ENCODE measurements at regions not wholly inside any gene's neighbourhood (a gene's known extent, or its start where the extent isn't known, plus 50 kb on each side); places are given as distances from the start of the nearest gene placed in this dataset.

DNA sequence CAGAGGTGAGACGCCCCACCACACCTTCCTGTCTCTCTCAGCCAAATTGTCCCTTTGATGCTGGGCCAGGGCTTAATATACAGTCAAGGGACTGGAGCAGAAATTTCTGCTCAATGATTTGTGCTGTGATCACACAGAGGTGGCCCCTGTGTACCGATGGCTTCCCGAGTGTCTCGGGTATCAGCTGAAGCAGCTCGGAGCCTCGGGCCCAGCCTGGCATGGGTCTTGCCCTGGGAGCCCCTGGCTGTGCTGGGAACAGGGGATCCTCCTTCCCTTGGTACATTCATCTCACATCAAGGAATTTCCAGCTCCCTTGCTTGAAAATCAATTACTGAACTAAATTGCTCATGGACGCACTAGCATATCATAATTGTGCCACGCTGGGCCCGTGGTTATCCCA, 148.8 kb upstream of the C1orf174 start:
- TF ChIP-seq CTCF (IDR thresholded peaks at IDR 0.05) (no peak), POLR2A (IDR thresholded peaks at IDR 0.05) (no peak)
